Upper lobe of left lung (tissue), 4 donors: ENCODE measurements at regions not wholly inside any gene's neighbourhood (a gene's known extent, or its start where the extent isn't known, plus 50 kb on each side); places are given as distances from the start of the nearest gene placed in this dataset.

Source experiments
- CTCF ChIP-seq, 6 experiments: fragments of 450-650 bp in 4 of 6; fragments of 200-600 bp in 2 of 6; sonication (generic) in 2 of 6; IDR thresholded peaks; one replicate each; pipeline ENCODE4 v1.5.1; 2016 to 2019; ENCODE audit warnings: antibody characterized with exemption in 6 of 6
- EP300 ChIP-seq, 4 donors: sonication (generic); formaldehyde crosslinking; IDR thresholded peaks; one replicate each; pipeline ENCODE4 v1.5.1; 2017; ENCODE audit warnings: antibody characterized with exemption in 4 of 4, control low read depth in 2 of 4

- TF ChIP-seq CTCF (IDR thresholded peaks at IDR 0.05) (no peak), EP300 (IDR thresholded peaks at IDR 0.05) (no peak)
Measured at GRCh38 chr14:41277450-41277849, 329.2 kb upstream of the LRFN5 start.
